SKM-1 treated with dmso at 0.1 percent for 144 hours (cell line): ENCODE measurements at regions not wholly inside any gene's neighbourhood (a gene's known extent, or its start where the extent isn't known, plus 50 kb on each side); places are given as distances from the start of the nearest gene placed in this dataset.
"Not testable (repeated sequence)": the region's sequence is repeated elsewhere in the genome, so short reads cannot be mapped to it uniquely, and the experiment has no call there.

ENCODE experiments used
- DNase-seq: peaks from one replicate; lab custom pipeline; 2025; ENCODE audit not compliant: unreplicated experiment; lab: John Stamatoyannopoulos, UW

DNA sequence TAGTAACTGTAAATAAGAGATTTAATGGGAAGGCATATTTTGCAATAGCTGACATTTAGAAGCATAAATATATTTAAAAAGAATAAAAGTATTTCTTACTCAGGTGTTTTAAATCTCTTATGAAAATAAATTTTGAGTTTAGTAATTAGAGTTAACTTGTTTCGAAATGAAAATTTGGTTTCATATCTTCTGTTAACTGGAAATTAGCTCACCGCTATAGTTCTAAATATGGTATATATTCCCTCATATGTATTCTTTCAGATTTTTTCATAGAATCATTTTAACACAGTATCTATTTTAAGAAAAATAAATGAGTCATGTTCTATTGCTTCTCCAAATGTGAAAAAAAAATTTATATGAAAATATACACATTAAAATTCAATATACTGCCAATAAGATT, 434.1 kb downstream of the DTWD2 start:
- no peak for DNase-seq

- no peak for DNase-seq
Measured at GRCh38 chr5:118553662-118554061, 434.7 kb downstream of the DTWD2 start.

DNA sequence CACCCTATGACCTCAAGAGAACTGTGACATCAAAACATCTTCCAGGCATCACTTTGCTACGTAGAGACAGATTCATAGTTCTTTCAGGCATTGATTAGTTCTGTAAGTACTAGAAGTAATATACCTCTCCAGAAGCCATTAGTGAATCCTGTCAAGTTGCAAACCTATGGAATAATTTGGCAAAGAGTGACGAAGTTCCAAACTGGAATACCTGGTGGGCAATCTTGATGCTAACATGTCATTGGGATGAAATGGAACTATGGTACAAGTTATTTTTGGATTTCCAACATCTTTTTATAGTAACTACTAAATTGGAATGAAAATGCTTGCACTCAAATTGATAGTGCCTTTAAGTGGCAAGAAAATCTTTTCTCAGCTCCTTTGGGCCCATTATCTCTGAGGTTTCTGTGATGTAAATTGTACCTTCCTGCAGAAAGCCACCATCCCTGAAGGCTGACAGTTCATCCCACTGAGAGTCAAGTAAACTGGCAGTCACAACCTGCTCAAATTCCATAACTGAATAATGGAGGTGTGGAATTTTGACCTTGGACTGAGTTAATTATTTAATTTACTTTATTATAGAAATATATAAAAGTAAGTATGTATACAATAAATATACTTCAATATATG, 435.5 kb downstream of the DTWD2 start:
- DNase-seq, result no peak

DNA sequence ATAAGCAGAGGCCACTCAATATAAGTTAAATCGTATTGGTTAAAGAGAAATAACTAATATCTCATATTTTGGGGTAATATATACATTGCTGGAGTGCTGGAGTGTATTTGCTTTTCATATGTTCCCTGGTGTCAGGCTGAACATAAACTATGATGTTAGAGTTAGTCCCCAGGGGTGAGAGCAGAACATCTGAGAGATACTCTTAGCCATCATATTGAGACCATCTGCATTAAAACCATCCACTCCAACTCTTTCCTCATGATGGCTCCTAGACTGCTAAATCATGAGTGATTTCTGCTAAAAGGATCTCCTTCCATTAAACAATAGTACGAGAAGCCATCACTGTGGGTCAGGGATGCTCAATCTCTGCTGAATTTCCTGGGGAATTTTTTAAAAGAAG, 436.2 kb downstream of the DTWD2 start:
- no peak for DNase-seq

DNA sequence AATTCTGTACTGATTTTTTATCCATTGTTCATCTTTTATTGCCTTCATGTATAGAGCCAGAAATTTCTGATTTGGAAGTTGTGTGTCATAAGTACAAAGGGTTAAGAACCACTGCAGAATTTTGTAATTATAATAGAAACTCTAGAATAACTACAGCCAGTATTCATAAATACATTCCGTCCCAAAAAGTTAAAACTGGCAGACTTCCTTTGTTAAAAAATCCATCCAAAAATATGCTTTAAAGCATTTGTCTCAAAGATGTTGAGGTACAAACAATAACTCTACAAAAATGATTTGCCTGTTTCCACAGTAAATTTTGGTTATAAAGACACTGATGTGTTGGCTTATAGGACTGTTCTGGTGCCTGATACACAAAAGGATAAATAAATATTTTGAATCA, 436.6 kb downstream of the DTWD2 start:
- no peak for DNase-seq

GRCh38 chr5:118551031-118551430, 437.3 kb downstream of the DTWD2 start:
- no peak for DNase-seq

- DNase-seq, result no peak
Measured at GRCh38 chr5:118548761-118549720, 439.3 kb downstream of the DTWD2 start.

- no peak for DNase-seq
Measured at GRCh38 chr5:118545470-118545869, 442.9 kb downstream of the DTWD2 start.

- DNase-seq, result peak; percentile 5
Measured at GRCh38 chr5:118544887-118545449, 443.4 kb downstream of the DTWD2 start.

GRCh38 chr5:118533923-118534322, 454.4 kb downstream of the DTWD2 start:
- DNase-seq, result no peak

DNA sequence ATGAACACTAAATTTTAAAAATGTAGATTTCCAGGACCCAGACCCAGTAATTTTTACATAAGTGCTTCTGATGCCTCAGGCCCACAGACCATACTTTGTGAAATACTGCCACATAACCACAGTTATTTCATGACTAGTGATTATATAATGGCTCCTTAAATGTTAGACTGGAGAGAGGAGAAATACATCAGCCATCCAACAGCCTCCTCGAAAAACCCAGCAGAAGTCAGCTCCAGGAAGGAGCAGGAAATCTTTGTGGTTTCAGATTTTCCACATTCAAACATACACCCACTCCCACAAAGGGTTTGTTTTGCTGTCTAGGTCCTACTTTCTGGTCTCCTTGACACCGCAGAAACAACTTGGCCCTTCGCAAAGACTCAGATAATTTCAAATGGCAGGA, 455.2 kb downstream of the DTWD2 start:
- DNase-seq, result no peak

DNA sequence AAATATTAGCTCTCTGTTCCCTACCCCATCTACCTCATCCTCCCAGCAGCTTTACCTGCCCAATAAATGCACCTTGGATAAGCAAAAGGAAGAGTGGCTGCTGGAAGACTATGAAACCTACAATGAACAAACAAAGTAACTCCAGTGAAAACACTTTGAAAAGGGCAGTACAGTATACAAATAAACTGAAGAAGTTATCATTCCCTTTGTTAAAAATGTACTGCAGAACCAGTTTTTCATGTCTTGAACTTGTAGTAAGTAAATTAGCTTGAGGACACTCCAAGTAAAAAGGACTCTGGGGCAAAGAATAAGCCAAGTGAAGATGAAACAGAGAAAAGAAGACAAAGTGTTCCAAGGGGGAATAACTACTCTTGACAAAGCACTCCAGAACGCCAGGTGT, 457.1 kb downstream of the DTWD2 start:
- no peak for DNase-seq

GRCh38 chr5:118529361-118530144, 458.8 kb downstream of the DTWD2 start:
- no peak for DNase-seq

DNA sequence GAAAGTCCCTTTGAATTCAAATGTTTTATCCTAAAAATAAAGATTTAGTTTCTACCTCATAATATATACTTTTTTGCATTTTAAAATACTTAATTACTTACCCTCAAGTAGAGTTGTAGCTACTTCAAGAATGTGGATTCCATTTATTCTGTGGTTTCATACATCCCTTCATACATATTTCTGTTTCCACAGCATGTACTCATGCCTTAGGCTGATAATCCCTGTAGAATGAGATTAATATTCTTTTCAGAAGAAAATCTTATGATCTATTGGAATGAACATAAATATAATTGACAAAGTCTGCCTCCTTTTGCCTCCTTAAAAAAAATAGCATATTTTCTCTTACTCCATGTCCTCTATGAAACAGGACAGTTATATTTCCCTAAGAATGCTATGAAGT, 465.7 kb downstream of the DTWD2 start:
- no peak for DNase-seq

DNA sequence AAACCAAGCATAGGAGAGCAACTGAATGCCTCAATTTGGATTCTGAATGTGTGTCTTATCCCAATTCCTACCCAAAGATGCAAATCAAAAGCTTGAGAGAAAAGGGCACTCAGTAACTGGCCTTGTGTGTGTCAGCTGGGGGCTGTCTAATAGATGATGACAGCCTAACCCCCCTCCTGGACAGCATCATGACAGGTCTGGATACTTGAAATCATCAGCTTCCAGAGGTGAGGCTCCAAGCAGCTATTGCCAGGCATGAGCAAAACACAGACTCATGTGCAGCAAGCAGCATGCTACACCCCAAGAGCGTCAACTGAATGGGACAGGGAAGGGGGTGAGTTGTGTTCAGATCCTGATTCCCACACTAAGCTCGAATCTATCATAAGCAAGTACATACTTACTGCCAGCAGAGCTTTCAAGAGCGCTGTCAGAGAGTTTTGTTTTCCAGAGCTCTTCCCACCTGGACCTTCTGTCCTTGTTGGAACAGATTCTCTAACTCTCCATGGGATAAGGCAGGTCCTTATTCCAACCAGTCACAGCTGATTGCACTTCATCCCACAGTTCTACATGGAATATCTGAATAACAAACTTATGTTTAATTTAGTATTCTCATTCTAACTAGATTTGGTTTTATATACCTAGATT, 467.5 kb downstream of the DTWD2 start:
- DNase-seq, result no peak

GRCh38 chr5:118519466-118519865, 468.9 kb downstream of the DTWD2 start:
- DNase-seq, result no peak

DNA sequence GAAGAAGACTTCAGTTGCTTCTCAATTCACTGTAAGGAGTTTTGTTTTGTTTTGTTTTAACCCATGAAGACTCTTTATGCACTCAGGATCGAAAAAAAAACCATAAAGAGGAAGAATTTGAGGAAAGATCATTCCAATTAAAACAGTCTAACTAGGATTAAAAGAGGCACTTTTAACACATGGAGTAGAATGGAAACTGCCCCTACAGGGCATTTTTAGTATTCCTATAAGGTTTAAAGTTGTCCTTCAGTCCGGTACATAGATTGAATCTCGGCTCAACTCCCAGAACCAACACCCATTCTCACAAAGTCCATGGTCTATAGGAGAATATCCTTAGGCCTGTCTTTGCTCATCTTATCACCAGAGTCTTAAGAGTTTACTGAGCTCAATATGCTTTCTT, 469.6 kb downstream of the DTWD2 start:
- DNase-seq, result no peak

GRCh38 chr5:118511846-118512245, 476.5 kb downstream of the DTWD2 start:
- DNase-seq, result no peak

DNA sequence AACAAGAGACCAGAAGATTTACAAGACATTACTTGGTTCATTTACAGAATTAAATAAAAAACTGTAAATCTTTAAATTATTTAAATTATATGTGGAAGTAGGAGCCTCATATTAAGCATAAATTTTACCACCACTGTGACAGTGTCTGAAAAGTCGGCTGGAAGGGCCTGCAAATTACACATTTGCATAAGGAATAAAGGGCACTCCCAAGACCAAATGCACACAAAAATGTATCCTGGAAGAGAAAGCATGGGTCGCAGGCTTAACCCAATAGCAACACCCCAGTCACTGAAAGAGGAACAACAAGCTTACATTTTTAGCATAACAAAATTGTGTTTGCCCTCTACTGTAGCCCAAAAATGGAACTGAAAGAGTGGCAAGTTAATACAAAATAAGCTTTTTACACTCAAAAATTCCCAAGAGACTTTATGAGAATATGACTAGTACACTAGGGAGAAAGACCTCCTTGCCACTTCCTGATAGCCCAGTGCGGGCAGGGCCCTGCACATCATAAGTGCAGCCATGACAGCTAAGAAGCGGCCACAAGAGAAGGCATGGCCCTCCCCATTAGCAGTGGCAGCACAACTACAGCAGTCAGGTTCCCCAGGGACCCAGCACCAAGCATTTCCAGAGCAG, 482.0 kb downstream of the DTWD2 start:
- no peak for DNase-seq

DNA sequence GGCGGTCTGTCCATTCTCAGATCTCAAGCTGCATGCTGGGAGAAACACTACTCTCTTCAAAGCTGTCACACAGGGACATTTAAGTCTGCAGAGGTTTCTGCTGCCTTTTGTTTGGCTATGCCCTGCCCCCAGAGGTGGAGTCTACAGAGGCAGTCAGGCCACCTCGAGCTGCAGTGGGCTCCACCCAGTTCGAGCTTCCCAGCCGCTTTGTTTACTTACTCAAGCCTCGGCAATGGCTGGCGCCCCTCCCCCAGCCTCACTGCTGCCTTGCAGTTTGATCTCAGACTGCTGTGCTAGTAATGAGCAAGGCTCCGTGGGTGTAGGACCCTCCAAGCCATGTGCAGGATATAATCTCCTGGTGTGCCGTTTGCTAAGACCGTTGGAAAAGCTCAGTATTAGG, 486.1 kb downstream of the DTWD2 start:
- not testable (repeated sequence) for DNase-seq
